ENCODE measurements at regions not wholly inside any gene's neighbourhood (a gene's known extent, or its start where the extent isn't known, plus 50 kb on each side); places are given as distances from the start of the nearest gene placed in this dataset.
"Not testable (repeated sequence)": the region's sequence is repeated elsewhere in the genome, so short reads cannot be mapped to it uniquely, and the experiment has no call there.

DNA sequence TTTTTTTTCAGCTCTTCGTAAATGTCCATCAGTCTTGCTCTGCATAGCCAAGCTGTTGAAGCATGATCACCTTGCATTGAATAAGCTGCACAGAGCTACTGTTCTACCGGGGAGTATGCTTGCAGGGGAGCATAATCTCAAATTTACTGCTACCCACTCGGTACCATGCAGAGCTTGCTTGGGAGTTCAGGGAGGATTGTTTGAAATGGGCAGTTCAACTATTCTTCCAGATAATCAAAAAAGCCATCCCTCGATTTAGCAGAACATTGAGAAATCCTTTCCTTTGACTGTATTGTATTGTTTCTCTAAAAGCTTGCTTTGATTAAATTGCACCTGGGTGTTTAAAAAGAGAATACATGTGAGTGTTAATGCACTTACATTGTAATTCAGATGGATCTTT is 332.6 kb downstream of the UTRN start:
- intact Hi-C loops (cut with DNase I): no loop called here
- no peak for DNase-seq (ENCODE audit: low spot score)

DNA sequence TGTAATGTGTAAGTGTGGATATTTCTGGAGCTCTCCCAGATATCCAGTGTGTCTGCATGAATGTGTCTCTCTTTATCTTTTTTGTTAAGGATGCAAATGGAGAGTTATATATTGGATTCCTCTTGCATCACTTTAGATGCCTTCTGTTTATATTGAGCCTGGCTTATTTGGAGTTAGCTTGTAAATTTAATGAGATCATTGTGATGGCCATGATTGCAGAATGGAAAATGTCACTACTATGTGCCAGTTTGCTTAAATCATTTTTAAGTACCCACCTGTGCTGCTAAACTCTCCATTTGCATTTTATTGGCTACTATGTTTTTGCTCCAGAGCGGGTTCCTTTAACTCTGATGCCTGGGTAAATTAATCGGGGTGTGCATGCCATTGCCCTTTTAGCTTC is 334.8 kb downstream of the UTRN start:
- no peak for DNase-seq (ENCODE audit: low spot score)

DNA sequence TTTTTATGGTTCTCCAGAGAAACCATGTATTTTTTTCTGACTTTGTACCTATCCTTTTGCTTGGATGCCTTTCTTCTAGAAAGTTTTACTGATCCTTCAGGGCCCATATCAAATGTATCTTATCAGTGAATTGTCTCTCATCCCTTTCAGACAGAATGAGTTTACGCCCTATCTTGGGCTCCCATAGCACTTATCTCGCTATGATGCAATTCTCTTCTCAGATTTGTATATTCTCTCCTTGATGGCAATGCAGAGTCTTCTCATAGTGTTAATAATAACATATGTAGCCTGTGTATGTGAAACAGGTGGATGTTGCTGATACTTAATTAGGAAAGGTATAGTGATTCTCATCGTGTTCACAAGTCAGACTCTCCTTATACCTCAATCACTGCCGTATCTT is 336.2 kb downstream of the UTRN start:
- intact Hi-C loops (cut with DNase I): loop anchor here in 1 of 2 donors (5.0 kb wide), 1 partner anchor 734 kb away; no protein-coding TSS in a partner anchor

More for the DNA sequence above, 334.8 kb downstream of the UTRN start:
- intact Hi-C loops (cut with DNase I): loop anchor here in 1 of 2 donors (5.0 kb wide), 1 partner anchor 733 kb away; no protein-coding TSS in a partner anchor

DNA sequence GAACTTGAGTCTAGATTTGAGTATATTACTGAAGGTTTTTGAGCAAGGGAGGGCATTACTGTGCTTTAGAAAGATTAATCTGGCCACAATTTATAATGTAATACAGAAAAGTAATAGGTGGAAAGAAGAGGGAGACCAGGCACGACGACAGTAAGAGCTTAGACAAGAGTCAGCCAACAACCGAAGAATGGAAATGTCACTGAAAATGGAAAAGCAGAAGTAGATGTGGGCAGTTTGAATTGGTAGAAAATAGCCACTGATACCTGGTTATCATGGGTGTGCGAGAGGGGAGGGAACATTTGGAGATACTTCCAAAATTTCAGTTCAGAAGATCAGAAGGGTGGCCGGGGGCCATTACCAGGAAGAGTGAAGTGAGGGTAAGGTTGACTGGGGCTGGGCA is 339.1 kb downstream of the UTRN start:
- DNase-seq (ENCODE audit: low spot score): no peak
- intact Hi-C loops (cut with DNase I): loop anchor here in 1 of 2 donors (5.0 kb wide), 1 partner anchor 737 kb away; no protein-coding TSS in a partner anchor

More for the DNA sequence above, 336.2 kb downstream of the UTRN start:
- DNase-seq (ENCODE audit: low spot score): no peak

DNA sequence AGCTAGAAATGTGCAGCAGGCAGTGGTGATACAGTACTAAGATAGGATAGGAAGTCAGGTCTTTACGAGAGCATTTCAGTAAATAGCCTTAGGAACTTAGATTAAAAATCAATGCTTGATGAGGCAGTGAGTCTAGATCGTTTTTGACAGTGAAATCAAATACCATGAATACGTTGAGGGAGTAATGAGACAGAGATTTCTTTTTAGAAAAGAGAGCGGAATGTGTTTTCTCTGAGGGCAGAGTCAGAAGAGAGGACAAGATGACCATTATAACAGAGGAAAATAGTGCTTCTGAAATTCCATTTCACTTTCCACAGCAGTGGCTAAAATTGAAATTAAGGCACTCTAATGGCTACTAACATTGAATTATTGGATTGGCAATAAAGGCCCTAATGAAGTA is 339.6 kb downstream of the UTRN start:
- no peak for DNase-seq (ENCODE audit: low spot score)
- intact Hi-C loops (cut with DNase I): loop anchor here in 1 of 2 donors (5.0 kb wide), 1 partner anchor 737 kb away; no protein-coding TSS in a partner anchor

DNA sequence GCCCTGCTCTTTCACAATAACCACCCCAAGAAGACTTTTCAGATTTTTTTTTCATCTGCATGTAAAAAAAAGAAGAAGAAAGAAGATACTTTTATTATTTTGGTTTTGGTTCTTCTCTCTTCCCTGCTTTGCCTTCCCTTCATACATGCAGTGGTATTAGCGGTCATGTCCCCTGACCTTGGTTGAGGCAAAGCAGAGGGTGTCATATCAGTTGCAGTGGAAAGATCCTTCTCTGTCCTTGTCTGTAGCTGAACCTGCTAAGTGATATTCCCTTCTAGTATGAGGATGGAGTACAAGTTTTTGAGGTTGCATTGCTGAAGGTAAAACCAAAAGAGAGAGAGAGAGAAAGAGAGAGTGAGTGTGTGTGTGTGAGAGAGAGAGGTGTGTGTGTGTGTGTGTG is 345.7 kb downstream of the UTRN start:
- intact Hi-C loops (cut with DNase I): no loop called here
- no peak for DNase-seq (ENCODE audit: low spot score)

DNA sequence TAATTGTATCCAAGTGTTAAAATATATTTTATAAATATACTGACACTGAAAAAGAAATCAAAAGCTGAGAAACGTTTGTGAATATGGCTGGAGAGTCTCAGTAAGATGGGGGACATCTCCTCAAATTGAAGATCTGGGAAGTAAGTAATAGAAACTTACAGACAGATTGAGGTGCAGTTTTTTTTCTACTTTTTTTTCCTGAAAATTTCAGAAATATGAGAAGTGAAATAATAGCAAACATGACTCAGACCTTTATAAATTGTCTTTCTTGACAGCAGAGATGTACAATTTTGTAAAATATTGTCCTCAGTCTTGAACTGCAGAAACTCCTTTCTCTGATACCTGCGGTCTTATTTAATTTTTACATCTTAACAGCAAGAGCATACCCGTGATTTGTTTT is 347.1 kb downstream of the UTRN start:
- DNase-seq (ENCODE audit: low spot score): no peak
- intact Hi-C loops (cut with DNase I): no loop called here

DNA sequence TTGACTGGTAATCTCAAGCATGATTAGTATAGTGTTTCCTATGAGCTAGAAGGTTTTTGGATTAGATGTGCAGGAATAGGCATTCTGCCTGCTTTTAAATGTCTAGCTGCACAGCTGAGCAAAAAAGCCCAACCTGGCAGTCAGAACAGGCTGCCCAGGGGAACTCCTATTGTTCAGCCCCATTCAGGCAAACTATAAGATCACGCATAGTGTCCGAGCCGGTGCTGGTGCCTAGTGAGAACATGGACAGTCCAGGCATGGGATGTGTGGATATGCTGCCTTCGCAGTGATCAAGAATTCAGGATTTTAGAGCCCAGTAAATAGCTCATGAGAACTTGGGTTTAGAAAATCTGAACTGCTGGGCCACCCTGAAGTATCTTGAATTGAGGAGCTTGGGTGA is 348.8 kb downstream of the UTRN start:
- DNase-seq (ENCODE audit: low spot score): no peak
- intact Hi-C loops (cut with DNase I): no loop called here

DNA sequence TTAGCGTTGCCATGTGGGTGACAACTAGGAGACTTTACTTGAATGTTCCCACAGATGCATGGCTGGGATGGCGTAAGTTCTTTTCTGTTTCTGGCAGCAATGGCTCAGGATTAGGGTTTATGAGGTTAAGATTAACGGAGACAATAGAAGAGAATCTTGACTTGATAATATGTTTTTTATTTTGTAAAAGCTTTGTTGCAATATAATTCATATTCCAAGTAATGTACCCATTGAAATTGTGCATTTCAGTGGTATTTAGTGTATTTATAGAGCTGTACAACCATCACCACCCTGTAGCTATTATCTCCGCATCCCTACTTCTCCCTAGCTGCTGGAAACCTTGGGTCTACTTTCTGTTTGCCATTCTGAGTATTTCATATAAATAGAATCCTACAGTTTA is 349.2 kb downstream of the UTRN start:
- intact Hi-C loops (cut with DNase I): no loop called here
- DNase-seq (ENCODE audit: low spot score): no peak

DNA sequence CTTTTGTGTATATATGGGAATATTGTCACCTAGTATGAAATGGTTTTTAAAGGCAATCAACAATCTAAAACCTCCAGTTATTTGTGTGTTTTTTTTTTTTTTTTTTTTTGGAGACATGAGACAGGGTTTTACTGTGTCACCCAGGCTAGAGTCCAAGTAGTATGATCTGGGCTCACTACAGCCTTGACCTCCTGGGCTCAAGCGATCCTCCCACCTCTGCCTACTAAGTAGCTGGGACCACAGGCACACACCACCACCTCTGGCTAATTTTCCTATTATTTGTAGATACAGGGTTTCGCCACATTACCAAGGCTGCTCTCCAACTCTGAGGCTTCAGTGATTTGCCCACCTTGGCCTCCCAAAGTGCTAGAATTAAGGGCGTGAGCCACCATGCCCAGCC is 349.9 kb downstream of the UTRN start:
- intact Hi-C loops (cut with DNase I): no loop called here
- no peak for DNase-seq (ENCODE audit: low spot score)

DNA sequence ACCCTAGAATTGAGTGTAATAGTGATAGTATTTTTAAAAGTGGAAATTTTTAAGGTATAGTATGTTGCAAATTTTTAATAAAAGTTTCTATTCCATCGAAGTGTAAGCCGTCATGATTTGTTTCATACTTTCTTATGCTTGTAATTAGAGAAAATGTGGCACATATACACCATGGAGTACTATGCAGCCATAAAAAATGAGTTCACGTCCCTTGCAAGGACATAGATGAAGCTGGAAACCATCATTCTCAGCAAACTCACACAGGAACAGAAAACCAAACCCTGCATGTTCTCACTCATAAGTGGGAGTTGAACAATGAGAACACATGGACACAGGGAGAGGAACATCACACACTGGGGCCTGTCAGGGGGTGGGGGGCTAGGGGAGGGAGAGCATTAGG is 350.9 kb downstream of the UTRN start:
- intact Hi-C loops (cut with DNase I): not testable (repeated sequence)

DNA sequence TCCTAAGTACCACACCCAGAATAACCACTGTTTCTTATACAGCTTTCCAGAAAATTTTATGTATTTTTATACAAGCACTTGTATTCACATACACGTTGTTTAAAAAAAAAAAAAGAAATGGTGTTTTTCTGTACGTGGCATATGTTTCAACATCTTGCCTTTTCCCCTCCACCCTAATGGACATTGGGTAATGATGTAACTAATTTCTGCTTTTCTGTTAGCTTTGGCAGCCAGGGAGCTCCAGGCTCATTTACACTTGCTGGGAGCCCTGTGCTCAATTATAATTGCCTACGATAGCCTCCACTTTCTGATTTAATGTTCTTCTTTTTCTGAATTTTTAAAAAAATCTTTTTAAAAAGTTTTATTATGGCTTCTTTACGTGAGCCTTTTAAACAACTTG is 352.4 kb downstream of the UTRN start:
- intact Hi-C loops (cut with DNase I): no loop called here
- no peak for DNase-seq (ENCODE audit: low spot score)

More for the DNA sequence above, 350.9 kb downstream of the UTRN start:
- DNase-seq (ENCODE audit: low spot score): not testable (repeated sequence)

DNA sequence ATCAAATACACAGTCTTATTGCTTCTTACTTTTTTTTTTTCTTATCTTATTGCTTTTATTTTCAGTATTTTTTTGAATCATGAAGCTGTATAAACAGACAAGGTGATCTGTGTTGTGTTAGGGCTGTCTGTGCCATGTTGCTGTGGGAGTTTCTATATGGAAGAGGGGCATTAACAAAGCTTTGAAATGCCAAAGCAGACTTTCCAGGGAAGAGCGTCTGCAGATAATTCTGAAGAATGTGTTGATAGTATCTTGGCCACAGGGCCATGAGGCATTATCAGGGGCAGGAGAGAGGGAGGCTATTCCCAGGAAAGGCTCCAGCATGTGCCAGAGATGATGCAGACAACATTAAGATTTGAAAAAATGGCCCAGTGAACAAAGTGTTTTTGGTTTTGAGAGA is 354.5 kb downstream of the UTRN start:
- DNase-seq (ENCODE audit: low spot score): no peak

DNA sequence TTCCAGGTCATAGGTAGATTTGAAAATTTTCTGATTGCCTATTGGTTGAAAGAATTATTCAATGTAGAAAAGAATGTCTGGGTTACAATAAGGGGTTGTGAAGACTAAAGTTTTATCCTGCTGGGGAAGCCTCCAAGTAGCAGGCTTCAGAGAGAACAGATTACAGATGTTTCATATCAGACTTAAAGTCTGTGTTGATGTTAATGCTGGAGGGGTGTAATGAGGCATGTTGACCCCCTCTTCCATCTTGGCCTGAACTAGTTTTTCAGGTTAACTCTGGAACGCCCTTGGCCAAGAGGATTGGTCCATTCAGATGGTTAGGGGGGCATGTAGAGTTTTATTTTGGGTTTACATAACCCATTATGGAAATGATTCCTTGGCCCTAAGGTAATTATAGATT is 356.2 kb downstream of the UTRN start:
- intact Hi-C loops (cut with DNase I): no loop called here

More for the DNA sequence above, 354.5 kb downstream of the UTRN start:
- intact Hi-C loops (cut with DNase I): no loop called here

DNA sequence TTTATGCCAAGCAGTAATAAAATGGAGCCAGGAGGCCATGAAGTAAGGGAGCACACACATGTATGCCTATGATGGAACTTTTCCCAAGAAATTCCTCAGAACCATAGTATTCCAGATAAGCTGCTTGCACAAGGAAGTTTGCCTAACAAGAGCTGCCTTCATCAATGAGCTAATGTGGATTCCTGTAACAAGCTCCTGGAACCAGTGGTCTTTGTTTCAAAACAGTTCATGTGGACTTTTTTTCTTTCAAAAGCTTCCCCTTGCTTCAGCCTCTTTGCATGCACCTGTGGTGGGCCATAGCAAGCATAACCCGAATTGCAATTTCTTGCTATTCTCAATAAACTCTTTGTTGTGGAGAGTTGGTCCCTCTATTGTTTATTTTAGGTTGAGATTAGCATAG is 359.6 kb downstream of the UTRN start:
- DNase-seq (ENCODE audit: low spot score): no peak
- intact Hi-C loops (cut with DNase I): no loop called here

More for the DNA sequence above, 356.2 kb downstream of the UTRN start:
- DNase-seq (ENCODE audit: low spot score): no peak

DNA sequence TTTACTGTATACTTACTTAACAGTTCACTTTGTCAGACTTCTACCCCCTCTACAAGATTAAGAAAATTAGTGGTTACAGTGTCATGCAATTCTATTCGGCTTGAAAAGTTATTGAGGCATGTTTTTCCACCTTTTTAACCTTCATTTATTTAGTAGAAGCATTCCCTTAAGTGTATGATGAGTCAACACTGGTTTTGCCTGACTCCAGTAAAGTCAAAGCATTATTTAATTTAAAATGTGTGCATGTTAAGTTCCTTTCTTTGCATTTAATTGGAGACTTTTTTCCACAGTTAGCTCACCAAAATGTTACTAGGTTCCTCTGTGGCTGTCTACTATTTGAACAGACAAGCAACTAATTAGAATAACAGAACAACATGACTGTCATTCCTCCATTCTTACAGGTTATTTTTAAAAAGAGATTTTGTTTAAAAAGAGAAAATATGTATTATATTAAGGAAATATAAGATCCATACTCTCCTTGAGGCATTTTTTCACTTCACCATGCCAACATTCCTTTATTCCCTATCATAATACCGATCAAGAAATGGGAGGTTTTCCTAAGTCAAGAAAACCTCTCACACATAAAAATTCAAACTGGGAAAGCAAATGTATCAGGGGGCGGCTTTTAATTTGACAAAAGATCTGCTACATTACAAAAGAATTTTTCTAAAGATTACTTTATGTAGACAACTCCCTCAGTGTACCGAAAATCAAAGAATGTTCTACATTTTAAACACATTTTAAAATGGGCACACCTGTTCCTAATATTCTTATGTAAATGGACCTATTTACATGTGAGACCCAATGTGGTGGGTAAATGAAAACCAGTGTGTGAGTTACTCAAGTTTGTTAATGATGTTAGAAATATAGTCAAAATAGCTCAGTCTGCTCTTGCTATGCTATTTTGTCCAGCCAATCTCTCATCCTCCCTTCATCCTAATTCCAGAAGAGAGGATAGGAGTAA is 361.2 kb downstream of the UTRN start:
- intact Hi-C loops (cut with DNase I): no loop called here
- no peak for DNase-seq (ENCODE audit: low spot score)

DNA sequence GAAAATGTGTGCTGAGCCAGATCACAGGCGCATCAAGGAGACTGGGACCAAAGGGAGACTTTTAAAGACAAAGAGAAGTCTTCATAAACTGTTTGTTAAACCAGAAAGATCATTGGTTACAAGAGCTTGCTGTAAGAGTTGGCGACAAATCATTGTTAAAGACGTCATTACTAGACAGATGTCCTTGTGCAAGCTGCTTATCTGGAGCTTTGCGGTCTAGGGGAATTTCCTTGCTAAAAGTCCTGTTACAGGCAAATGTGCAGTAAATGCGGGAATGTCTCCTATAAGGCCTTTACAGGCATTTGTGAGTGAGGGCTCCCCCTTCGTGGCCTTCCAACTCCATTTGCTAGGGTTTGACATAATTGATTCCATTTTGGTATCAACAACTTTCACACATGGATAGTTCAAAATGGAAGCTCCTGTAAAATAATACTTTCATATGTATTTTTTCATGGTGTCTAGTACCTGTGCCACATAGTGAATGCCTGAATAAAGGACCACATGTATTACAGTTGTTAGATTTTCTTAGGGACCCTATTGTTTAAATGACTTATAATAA is 362.4 kb downstream of the UTRN start:
- intact Hi-C loops (cut with DNase I): no loop called here
- DNase-seq (ENCODE audit: low spot score): no peak

DNA sequence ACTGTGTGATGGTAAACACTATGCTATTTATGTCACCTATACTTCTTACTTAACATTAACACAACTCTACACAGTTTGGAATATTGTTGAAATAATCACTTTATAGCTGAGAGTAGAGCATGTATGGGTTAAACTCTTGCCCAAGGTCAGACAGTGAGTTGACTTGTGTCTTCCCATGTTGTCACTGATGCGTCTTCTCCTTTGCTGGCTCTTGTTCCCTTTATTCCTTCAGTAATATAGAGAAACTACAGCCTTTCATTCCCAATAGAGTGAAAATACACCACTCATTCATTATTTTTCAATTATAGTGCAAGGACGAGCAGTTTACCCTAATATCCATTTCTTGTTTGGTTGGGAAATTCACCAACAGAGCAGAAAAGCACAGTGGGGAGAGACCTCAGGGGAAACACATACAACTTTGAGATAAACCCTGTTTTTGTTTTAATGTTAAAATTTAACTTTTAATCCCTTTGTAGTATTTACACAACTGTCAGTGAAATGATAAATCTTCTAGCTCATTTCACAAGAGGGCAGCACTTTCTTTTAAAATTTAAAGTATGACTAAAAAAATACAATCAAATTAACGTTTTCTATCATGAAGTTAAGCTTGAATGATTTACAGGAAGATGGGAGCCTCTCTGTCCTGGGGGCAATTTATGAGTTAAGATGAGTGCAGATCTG is 363.0 kb downstream of the UTRN start:
- no peak for DNase-seq (ENCODE audit: low spot score)
- intact Hi-C loops (cut with DNase I): no loop called here

DNA sequence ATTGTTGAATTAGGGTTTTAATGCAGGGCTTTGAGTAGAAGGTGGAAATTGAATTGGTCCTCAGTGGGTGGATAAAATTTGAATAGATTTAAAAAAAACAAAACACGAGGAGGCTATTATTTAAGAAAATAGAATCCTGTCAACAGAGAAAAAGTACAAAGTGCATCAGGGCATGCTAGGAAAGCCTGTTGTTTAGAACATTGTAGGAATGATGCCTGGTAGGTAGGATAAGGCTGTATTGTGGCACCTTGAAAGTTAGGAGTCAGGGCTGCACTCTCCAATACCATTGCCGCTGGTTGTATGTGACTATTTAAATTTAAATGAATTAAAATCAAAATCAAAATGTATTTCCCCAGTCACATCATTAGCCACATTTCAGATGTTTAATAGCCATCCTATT is 363.9 kb downstream of the UTRN start:
- intact Hi-C loops (cut with DNase I): no loop called here
- DNase-seq (ENCODE audit: low spot score): no peak

DNA sequence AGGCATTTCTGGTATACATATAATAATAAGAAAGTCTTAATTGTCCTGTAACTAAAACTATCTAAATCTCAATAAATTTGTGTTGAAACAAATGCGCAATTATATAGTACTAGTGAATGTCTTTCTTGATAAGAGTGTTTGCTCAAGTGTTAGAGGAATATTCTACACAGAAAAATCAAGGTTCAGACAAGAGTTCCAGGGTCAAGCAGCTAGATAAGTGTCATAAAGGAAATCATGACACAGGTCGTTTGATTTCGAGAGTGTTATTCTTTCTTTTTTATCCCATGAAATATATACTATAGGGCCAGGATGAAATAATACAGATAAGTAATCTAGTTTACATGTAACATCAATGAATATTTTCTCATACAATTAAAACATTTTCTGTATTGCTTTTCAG is 366.1 kb downstream of the UTRN start:
- intact Hi-C loops (cut with DNase I): no loop called here
- DNase-seq (ENCODE audit: low spot score): no peak
